HCT116 (cell line): ENCODE measurements at regions not wholly inside any gene's neighbourhood (a gene's known extent, or its start where the extent isn't known, plus 50 kb on each side); places are given as distances from the start of the nearest gene placed in this dataset.

Source experiments
- ATAC-seq: fragments of 200-7000 bp; cut with Tn5 transposase; 2 replicates; pipeline ENCODE4 v1.9.1; 2020; ENCODE audit warnings: mild to moderate bottlenecking, moderate library complexity
- BruUV-seq: library from RNA; stranded (reverse); fragments of 400-500 nt; replicated peaks from 2 replicates; lab custom pipeline; 2021; lab: Mats Ljungman, UMichigan
- CTCF ChIA-PET: fragments of 300-600 bp; sonication (Branson Sonifier 250); formaldehyde crosslinking; loops from one replicate; lab custom pipeline; 2021; ENCODE audit warnings: antibody characterized with exemption; lab: Charles Lee
- POLR2A ChIA-PET: fragments of 300-600, 350-600 bp; sonication (Branson Sonifier 250); formaldehyde crosslinking; loops from one replicate; lab custom pipeline; 2021; ENCODE audit warnings: antibody characterized with exemption; lab: Charles Lee
- RAD21 ChIA-PET, 2 experiments: fragments of 300-600 bp; sonication (Branson Sonifier 250); formaldehyde crosslinking; loops; one replicate each; lab custom pipeline; 2023; ENCODE audit warnings: low total read pairs in 2 of 2; ENCODE audit not compliant: uncharacterized antibody in 2 of 2, unreplicated experiment in 2 of 2, low non-redundant PET in 1 of 2; lab: Charles Lee
- DNase-seq: peaks from one replicate; pipeline ENCODE4 v3.0.0-alpha.2; 2010; ENCODE audit warnings: low read depth, low spot score
- H2AFZ ChIP-seq: fragments of 200-600 bp; shearing (Covaris generic), sonication (generic); 2 replicates; pipeline ENCODE4 v1.6.1; 2017; ENCODE audit warnings: low read depth, mixed run types, mixed read lengths, antibody characterized with exemption, low read length; ENCODE audit not compliant: poor library complexity, severe bottlenecking
- H3K27ac ChIP-seq: 2 replicates; pipeline ENCODE4 v1.5.1; 2012; ENCODE audit warnings: low read depth, low read length
- H3K27me3 ChIP-seq: fragments of 200-600 bp; sonication (generic); 2 replicates; pipeline ENCODE4 v1.6.1; 2016; ENCODE audit warnings: mixed run types, low read length, mixed read lengths; ENCODE audit not compliant: insufficient read depth
- H3K36me3 ChIP-seq, 2 experiments: fragments of 200-500 bp in 1 of 2; fragments of 200-600 bp in 1 of 2; sonication (Bioruptor generic) in 1 of 2; sonication (generic) in 1 of 2; 2 replicates each; pipeline versions ENCODE4 v1.5.1 to v1.6.1; 2014 to 2016; ENCODE audit warnings: low read length in 2 of 2, inconsistent platforms in 1 of 2, mixed read lengths in 1 of 2, mixed run types in 1 of 2; ENCODE audit not compliant: insufficient read depth in 2 of 2, control insufficient read depth in 1 of 2
- H3K4me1 ChIP-seq, 2 experiments: fragments of 200-600 bp in 1 of 2; sonication (generic) in 1 of 2; 2 replicates each; pipeline versions ENCODE4 v1.5.1 to v1.6.1; 2012 to 2017; ENCODE audit warnings: low read length in 2 of 2, inconsistent platforms in 1 of 2, mild to moderate bottlenecking in 1 of 2, mixed read lengths in 1 of 2, mixed run types in 1 of 2, moderate library complexity in 1 of 2; ENCODE audit not compliant: insufficient read depth in 2 of 2, control insufficient read depth in 1 of 2
- H3K4me2 ChIP-seq: fragments of 200-600 bp; sonication (generic); 2 replicates; pipeline ENCODE4 v1.6.1; 2017; ENCODE audit warnings: mixed run types, low read length, mixed read lengths
- H3K4me3 ChIP-seq, 2 experiments: fragments of 200-600 bp in 1 of 2; sonication (generic) in 1 of 2; replicated peaks in 1 of 2; 2 replicates each; pipeline ENCODE4 v1.5.1; 2011 to 2016; ENCODE audit warnings: low read length in 2 of 2, control low read depth in 1 of 2, low read depth in 1 of 2, mild to moderate bottlenecking in 1 of 2, mixed read lengths in 1 of 2, mixed run types in 1 of 2
- H3K79me2 ChIP-seq: fragments of 200-600 bp; sonication (generic); 2 replicates; pipeline ENCODE4 v1.6.1; 2017; ENCODE audit warnings: mild to moderate bottlenecking, mixed run types, low read length, moderate library complexity, mixed read lengths; ENCODE audit not compliant: insufficient read depth
- H3K9ac ChIP-seq: fragments of 200-600 bp; sonication (generic); 2 replicates; pipeline ENCODE4 v1.6.1; 2016; ENCODE audit warnings: low read length, mixed read lengths
- H3K9me2 ChIP-seq: fragments of 200-600 bp; sonication (generic), shearing (Covaris generic); 2 replicates; pipeline ENCODE4 v1.6.1; 2017; ENCODE audit warnings: mixed run types, mild to moderate bottlenecking, moderate library complexity; ENCODE audit not compliant: insufficient read depth
- H3K9me3 ChIP-seq, 2 experiments: fragments of 200-500 bp in 1 of 2; fragments of 200-600 bp in 1 of 2; sonication (Bioruptor generic) in 1 of 2; sonication (generic) in 1 of 2; 2 replicates each; pipeline ENCODE4 v1.6.1; 2014 to 2017; ENCODE audit warnings: low read length in 2 of 2, mixed read lengths in 2 of 2, inconsistent platforms in 1 of 2, low read depth in 1 of 2, mild to moderate bottlenecking in 1 of 2, mixed run types in 1 of 2, moderate library complexity in 1 of 2; ENCODE audit not compliant: control insufficient read depth in 1 of 2, insufficient read depth in 1 of 2
- H4K20me1 ChIP-seq: fragments of 200-600 bp; sonication (generic), shearing (Covaris generic); 2 replicates; pipeline ENCODE4 v1.6.1; 2017; ENCODE audit warnings: mixed run types, mild to moderate bottlenecking, moderate library complexity; ENCODE audit not compliant: insufficient read depth
- EGR1 ChIP-seq: IDR thresholded peaks from 2 replicates; pipeline ENCODE4 v1.6.1; 2012; ENCODE audit warnings: low read depth
- EZH2 ChIP-seq: fragments of 200-600 bp; sonication (generic); IDR thresholded peaks from 2 replicates; pipeline ENCODE4 v1.6.1; 2017; ENCODE audit warnings: antibody characterized with exemption, mixed run types
- JUND ChIP-seq: IDR thresholded peaks from 2 replicates; pipeline ENCODE4 v1.6.1; 2012
- POLR2A ChIP-seq: IDR thresholded peaks from 2 replicates; pipeline ENCODE4 v1.7.0; 2011; ENCODE audit warnings: borderline replicate concordance; ENCODE audit not compliant: insufficient read depth, insufficient read length; ENCODE audit errors: extremely low read depth
- POLR2AphosphoS5 ChIP-seq: IDR thresholded peaks from 2 replicates; pipeline ENCODE4 v1.6.1; 2011; ENCODE audit warnings: mild to moderate bottlenecking, low read depth, low read length, moderate library complexity
- SP1 ChIP-seq: IDR thresholded peaks from 2 replicates; pipeline ENCODE4 v1.6.1; 2012; ENCODE audit warnings: low read depth
- TCF7L2 ChIP-seq: IDR thresholded peaks from 2 replicates; pipeline ENCODE4 v1.7.0; 2011; ENCODE audit warnings: borderline replicate concordance, inconsistent platforms; ENCODE audit not compliant: insufficient read depth, insufficient read length; ENCODE audit errors: extremely low read depth
- YY1 ChIP-seq: IDR thresholded peaks from 2 replicates; pipeline ENCODE4 v1.6.1; 2011; ENCODE audit warnings: low read length, low read depth, moderate library complexity, mild to moderate bottlenecking; ENCODE audit not compliant: insufficient replicate concordance; ENCODE audit errors: extremely low read depth
- ZFX ChIP-seq: fragments of 450-650 bp; IDR thresholded peaks from 2 replicates; pipeline ENCODE4 v1.6.1; 2017
- intact Hi-C: fragments of 100-400 bp; cut with micrococcal nuclease; formaldehyde crosslinking; loops from 2 replicates; pipeline ENCODE4 v1.10.0; 2022
- TF ChIP-seq, protein P1 (sequence below): IDR thresholded peaks from 2 replicates; pipeline ENCODE4 v1.6.1; 2012
- TF ChIP-seq, protein P2 (sequence below): IDR thresholded peaks from 2 replicates; pipeline ENCODE4 v1.6.1; 2012; ENCODE audit warnings: low read depth

DNA sequence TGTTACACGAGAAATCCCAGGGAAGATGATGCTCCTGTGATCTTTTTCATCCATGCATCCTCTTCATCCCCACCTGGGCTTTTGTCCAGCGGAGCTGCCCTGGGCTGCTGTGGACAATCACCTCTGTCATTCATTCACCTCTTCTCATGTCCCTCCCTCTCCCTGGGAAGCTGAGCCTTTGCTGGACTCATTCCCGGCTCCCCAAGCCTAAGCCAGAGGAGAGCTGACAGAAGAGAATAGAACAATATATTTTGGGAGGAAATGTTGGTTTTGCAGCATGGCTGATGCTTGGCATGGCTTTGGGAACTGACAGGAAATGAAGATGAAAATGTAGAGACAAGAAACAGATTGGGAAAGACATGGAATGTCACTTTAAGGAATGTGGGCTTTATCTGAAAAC lies 177.4 kb downstream of the DICER1 start:
- BruUV-seq: no TSS peak
- POLR2A ChIA-PET: no interaction called here
- Histone ChIP-seq H3K4me3 (no peak overlapping the region), H4K20me1 (no peaks in the 10 kb centered on the region), H3K79me2 (no peaks in the 10 kb centered on the region), H2AFZ (no peak overlapping the region), H3K36me3 (no peaks in the 10 kb centered on the region), H3K27ac (no peak overlapping the region), H3K9me3 (no peaks in the 10 kb centered on the region), H3K4me2 (no peak overlapping the region), H3K4me1 (no peaks in the 10 kb centered on the region), H3K9me2 (no peaks in the 10 kb centered on the region), H3K27me3 (peaks cover 54% of the 10 kb centered on the region), H3K9ac (no peak overlapping the region)
- CTCF ChIA-PET: no interaction called here
- intact Hi-C loops: loop anchor here (5.0 kb wide), 1 partner anchor 722 kb away; no protein-coding TSS in a partner anchor
- ATAC-seq: no peak
- RAD21 ChIA-PET: no interaction called here
- TF ChIP-seq POLR2A (no peak), EGR1 (no peak), POLR2AphosphoS5 (no peak), ZFX (no peak), JUND (no peak), SP1 (no peak), YY1 (no peak), EZH2 (no peak), TCF7L2 (no peak)
- TF ChIP-seq, protein P1, sequence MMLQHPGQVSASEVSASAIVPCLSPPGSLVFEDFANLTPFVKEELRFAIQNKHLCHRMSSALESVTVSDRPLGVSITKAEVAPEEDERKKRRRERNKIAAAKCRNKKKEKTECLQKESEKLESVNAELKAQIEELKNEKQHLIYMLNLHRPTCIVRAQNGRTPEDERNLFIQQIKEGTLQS: no peak
- TF ChIP-seq, protein P2, sequence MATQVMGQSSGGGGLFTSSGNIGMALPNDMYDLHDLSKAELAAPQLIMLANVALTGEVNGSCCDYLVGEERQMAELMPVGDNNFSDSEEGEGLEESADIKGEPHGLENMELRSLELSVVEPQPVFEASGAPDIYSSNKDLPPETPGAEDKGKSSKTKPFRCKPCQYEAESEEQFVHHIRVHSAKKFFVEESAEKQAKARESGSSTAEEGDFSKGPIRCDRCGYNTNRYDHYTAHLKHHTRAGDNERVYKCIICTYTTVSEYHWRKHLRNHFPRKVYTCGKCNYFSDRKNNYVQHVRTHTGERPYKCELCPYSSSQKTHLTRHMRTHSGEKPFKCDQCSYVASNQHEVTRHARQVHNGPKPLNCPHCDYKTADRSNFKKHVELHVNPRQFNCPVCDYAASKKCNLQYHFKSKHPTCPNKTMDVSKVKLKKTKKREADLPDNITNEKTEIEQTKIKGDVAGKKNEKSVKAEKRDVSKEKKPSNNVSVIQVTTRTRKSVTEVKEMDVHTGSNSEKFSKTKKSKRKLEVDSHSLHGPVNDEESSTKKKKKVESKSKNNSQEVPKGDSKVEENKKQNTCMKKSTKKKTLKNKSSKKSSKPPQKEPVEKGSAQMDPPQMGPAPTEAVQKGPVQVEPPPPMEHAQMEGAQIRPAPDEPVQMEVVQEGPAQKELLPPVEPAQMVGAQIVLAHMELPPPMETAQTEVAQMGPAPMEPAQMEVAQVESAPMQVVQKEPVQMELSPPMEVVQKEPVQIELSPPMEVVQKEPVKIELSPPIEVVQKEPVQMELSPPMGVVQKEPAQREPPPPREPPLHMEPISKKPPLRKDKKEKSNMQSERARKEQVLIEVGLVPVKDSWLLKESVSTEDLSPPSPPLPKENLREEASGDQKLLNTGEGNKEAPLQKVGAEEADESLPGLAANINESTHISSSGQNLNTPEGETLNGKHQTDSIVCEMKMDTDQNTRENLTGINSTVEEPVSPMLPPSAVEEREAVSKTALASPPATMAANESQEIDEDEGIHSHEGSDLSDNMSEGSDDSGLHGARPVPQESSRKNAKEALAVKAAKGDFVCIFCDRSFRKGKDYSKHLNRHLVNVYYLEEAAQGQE: no peak
- no peak for DNase-seq
